Upper lobe of left lung (tissue), 4 donors: ENCODE measurements at regions not wholly inside any gene's neighbourhood (a gene's known extent, or its start where the extent isn't known, plus 50 kb on each side); places are given as distances from the start of the nearest gene placed in this dataset.

ENCODE experiments used
- EP300 ChIP-seq, 4 donors: sonication (generic); formaldehyde crosslinking; IDR thresholded peaks; one replicate each; pipeline ENCODE4 v1.5.1; 2017; ENCODE audit warnings: antibody characterized with exemption in 4 of 4, control low read depth in 2 of 4
- POLR2A ChIP-seq, 4 donors: fragments of 450-650 bp; IDR thresholded peaks; one replicate each; pipeline ENCODE4 v1.5.1; 2016 to 2017; ENCODE audit warnings: antibody characterized with exemption in 4 of 4, mild to moderate bottlenecking in 2 of 4
- TF ChIP-seq, protein P1 (sequence below), 6 experiments: fragments of 450-650 bp in 4 of 6; fragments of 200-600 bp in 2 of 6; sonication (generic) in 2 of 6; IDR thresholded peaks; one replicate each; pipeline ENCODE4 v1.5.1; 2016 to 2019; ENCODE audit warnings: antibody characterized with exemption in 6 of 6

DNA sequence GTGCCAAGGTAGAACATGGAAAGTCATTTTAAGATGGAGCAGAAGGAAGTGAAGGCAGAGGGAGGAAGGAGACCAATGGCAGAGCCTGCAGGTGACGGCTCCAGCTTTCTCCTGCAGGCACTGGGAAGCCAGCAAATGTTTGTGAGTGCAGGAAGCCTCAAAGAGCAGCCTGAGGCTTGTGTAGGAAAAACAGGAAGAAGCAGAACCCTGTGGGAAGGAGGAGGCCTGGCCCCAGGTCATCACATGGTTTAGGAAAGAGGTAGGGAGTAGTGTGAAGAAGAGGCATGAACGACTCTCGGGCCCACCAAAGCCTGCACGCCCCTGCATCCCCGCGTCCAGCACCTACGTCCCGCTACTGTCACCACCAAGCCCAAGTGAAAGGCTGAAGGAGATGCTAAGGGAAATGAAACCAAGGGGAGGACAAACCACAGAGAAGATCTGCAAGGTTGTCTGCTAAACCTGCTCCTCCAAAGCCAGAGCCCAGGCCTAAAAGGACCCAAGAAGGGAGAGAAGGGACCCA, 151.5 kb downstream of the CHST1 start:
- TF ChIP-seq, protein P1, sequence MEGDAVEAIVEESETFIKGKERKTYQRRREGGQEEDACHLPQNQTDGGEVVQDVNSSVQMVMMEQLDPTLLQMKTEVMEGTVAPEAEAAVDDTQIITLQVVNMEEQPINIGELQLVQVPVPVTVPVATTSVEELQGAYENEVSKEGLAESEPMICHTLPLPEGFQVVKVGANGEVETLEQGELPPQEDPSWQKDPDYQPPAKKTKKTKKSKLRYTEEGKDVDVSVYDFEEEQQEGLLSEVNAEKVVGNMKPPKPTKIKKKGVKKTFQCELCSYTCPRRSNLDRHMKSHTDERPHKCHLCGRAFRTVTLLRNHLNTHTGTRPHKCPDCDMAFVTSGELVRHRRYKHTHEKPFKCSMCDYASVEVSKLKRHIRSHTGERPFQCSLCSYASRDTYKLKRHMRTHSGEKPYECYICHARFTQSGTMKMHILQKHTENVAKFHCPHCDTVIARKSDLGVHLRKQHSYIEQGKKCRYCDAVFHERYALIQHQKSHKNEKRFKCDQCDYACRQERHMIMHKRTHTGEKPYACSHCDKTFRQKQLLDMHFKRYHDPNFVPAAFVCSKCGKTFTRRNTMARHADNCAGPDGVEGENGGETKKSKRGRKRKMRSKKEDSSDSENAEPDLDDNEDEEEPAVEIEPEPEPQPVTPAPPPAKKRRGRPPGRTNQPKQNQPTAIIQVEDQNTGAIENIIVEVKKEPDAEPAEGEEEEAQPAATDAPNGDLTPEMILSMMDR (IDR thresholded peaks at IDR 0.05), result no peak
- TF ChIP-seq POLR2A (IDR thresholded peaks at IDR 0.05), result no peak
- no peak for TF ChIP-seq EP300 (IDR thresholded peaks at IDR 0.05)
